ENCODE measurements at regions not wholly inside any gene's neighbourhood (a gene's known extent, or its start where the extent isn't known, plus 50 kb on each side); places are given as distances from the start of the nearest gene placed in this dataset.

- no peak overlapping the region for H3K27ac ChIP-seq (ENCODE audit: low read depth in 1 of 2, low read length in 2 of 2)
- H3K9ac ChIP-seq (ENCODE audit: low read depth in 1 of 2, low read length in 2 of 2), result no peak overlapping the region
- TF ChIP-seq RAD21 (IDR thresholded peaks at IDR 0.05) (no peak), CTCF (IDR thresholded peaks at IDR 0.05; ENCODE audit: low read depth, low read length, missing input control) (no peak), YY1 (IDR thresholded peaks at IDR 0.05) (no peak), ZBTB33 (IDR thresholded peaks at IDR 0.05) (no peak), FOXA1 (IDR thresholded peaks at IDR 0.05) (no peak), GABPA (IDR thresholded peaks at IDR 0.05 in 1 of 2, conservative IDR thresholded peaks at IDR 0.05 in 1 of 2) (no peak), TAF1 (conservative IDR thresholded peaks at IDR 0.05) (no peak)
- TF ChIP-seq, protein P1, sequence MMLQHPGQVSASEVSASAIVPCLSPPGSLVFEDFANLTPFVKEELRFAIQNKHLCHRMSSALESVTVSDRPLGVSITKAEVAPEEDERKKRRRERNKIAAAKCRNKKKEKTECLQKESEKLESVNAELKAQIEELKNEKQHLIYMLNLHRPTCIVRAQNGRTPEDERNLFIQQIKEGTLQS (IDR thresholded peaks at IDR 0.05), result no peak
- 88% methylated on average over 6 of the region's 6 CpGs for WGBS
- no peak for DNase-seq (ENCODE audit: low spot score)
- peaks cover 0 to 5% (median 0%) of the 10 kb centered on the region in 4 donors for H3K27me3 ChIP-seq (ENCODE audit: control insufficient read depth in 4 of 4, insufficient read depth in 4 of 4, low read length in 3 of 4)
- H3K4me1 ChIP-seq (ENCODE audit: control insufficient read depth in 4 of 4, insufficient read depth in 4 of 4, low read length in 3 of 4), result no peaks in the 10 kb centered on the region
- no peaks in the 10 kb centered on the region for H3K9me3 ChIP-seq (ENCODE audit: control insufficient read depth in 4 of 4, low read length in 3 of 4)
- no peak overlapping the region for H3K4me3 ChIP-seq (ENCODE audit: low read depth in 1 of 3, low read length in 3 of 3)
- H3K36me3 ChIP-seq (ENCODE audit: control insufficient read depth in 4 of 4, insufficient read depth in 3 of 4, low read depth in 1 of 4, low read length in 3 of 4), result no peaks in the 10 kb centered on the region
These were observed 221.8 kb downstream of the ADAMTS15 start for GRCh38 chr11:130670200-130670599.

DNA sequence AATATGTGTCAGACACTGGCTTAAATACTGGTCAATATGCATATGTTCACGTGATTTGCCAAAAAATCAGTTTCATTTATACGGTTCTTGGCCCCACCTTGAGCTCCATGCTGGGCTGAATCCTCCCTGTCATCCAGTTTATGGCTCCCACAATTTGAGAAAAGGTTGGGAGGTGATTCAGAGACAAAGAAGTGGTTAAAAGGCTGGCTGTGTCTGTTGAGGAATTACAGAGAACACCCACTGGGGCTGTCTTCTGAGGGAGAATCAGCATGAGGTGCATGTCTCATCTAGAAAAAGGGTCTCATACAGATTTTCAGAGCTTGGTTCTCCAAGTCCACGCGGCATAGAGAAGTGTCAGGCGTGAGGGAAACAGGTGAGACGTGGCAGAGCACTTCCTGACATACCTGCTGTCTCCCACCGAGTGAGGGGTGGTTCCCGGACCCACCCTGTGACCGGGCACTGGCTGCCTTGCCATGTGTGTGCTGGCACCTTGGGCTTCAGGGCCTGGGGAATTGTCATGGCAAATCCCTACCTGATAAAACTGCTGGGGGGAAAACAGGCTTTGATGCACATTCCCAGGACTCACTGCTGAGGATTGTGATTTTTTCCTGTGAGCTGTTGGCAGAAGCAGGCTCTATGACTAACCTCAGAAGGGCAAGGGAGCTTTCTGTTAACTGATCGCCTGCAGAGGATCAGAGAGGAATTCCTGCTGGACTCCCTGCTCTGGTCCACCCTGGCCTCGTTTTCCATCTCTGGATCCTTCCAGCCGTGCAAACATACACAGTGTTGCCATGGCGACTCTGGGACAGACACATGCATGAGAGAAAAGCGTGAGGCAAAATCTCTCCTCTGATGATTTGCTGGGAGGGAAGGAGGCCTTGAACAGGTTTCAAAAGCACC is 223.6 kb downstream of the ADAMTS15 start:
- TF ChIP-seq SP1 (IDR thresholded peaks at IDR 0.05) (no peak), RAD21 (IDR thresholded peaks at IDR 0.05) (peak in 1 of 2 donors; percentile 34)
- no peak overlapping the region for H3K4me3 ChIP-seq (ENCODE audit: low read depth in 1 of 3, low read length in 3 of 3)
- DNase-seq (ENCODE audit: low spot score), result no peak
- 60% methylated on average over 14 of the region's 14 CpGs for WGBS
- no peak overlapping the region for H3K9ac ChIP-seq (ENCODE audit: low read depth in 1 of 2, low read length in 2 of 2)
- no peaks in the 10 kb centered on the region for H3K9me3 ChIP-seq (ENCODE audit: control insufficient read depth in 4 of 4, low read length in 3 of 4)
- no peaks in the 10 kb centered on the region for H3K36me3 ChIP-seq (ENCODE audit: control insufficient read depth in 4 of 4, insufficient read depth in 3 of 4, low read depth in 1 of 4, low read length in 3 of 4)
- peaks cover 0 to 11% (median 0%) of the 10 kb centered on the region in 4 donors for H3K27me3 ChIP-seq (ENCODE audit: control insufficient read depth in 4 of 4, insufficient read depth in 4 of 4, low read length in 3 of 4)
- H3K27ac ChIP-seq (ENCODE audit: low read depth in 1 of 2, low read length in 2 of 2), result no peak overlapping the region
- H3K4me1 ChIP-seq (ENCODE audit: control insufficient read depth in 4 of 4, insufficient read depth in 4 of 4, low read length in 3 of 4), result no peaks in the 10 kb centered on the region

- no peaks in the 10 kb centered on the region for H3K36me3 ChIP-seq (ENCODE audit: control insufficient read depth in 4 of 4, insufficient read depth in 3 of 4, low read depth in 1 of 4, low read length in 3 of 4)
- H3K4me3 ChIP-seq (ENCODE audit: low read depth in 1 of 3, low read length in 3 of 3), result no peak overlapping the region
- WGBS, result 64% methylated on average over 5 of the region's 5 CpGs
- H3K27ac ChIP-seq (ENCODE audit: low read depth in 1 of 2, low read length in 2 of 2), result no peak overlapping the region
- H3K9ac ChIP-seq (ENCODE audit: low read depth in 1 of 2, low read length in 2 of 2), result no peak overlapping the region
- H3K4me1 ChIP-seq (ENCODE audit: control insufficient read depth in 4 of 4, insufficient read depth in 4 of 4, low read length in 3 of 4), result no peaks in the 10 kb centered on the region
- no peak for DNase-seq (ENCODE audit: low spot score)
- H3K9me3 ChIP-seq (ENCODE audit: control insufficient read depth in 4 of 4, low read length in 3 of 4), result no peaks in the 10 kb centered on the region
- peaks cover 0 to 11% (median under 1%) of the 10 kb centered on the region in 4 donors for H3K27me3 ChIP-seq (ENCODE audit: control insufficient read depth in 4 of 4, insufficient read depth in 4 of 4, low read length in 3 of 4)
- TF ChIP-seq, protein P2, sequence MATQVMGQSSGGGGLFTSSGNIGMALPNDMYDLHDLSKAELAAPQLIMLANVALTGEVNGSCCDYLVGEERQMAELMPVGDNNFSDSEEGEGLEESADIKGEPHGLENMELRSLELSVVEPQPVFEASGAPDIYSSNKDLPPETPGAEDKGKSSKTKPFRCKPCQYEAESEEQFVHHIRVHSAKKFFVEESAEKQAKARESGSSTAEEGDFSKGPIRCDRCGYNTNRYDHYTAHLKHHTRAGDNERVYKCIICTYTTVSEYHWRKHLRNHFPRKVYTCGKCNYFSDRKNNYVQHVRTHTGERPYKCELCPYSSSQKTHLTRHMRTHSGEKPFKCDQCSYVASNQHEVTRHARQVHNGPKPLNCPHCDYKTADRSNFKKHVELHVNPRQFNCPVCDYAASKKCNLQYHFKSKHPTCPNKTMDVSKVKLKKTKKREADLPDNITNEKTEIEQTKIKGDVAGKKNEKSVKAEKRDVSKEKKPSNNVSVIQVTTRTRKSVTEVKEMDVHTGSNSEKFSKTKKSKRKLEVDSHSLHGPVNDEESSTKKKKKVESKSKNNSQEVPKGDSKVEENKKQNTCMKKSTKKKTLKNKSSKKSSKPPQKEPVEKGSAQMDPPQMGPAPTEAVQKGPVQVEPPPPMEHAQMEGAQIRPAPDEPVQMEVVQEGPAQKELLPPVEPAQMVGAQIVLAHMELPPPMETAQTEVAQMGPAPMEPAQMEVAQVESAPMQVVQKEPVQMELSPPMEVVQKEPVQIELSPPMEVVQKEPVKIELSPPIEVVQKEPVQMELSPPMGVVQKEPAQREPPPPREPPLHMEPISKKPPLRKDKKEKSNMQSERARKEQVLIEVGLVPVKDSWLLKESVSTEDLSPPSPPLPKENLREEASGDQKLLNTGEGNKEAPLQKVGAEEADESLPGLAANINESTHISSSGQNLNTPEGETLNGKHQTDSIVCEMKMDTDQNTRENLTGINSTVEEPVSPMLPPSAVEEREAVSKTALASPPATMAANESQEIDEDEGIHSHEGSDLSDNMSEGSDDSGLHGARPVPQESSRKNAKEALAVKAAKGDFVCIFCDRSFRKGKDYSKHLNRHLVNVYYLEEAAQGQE (IDR thresholded peaks at IDR 0.05), result no peak
- TF ChIP-seq FOXA1 (IDR thresholded peaks at IDR 0.05) (no peak), NR2F2 (IDR thresholded peaks at IDR 0.05) (no peak), ZBTB33 (IDR thresholded peaks at IDR 0.05) (no peak), MAX (IDR thresholded peaks at IDR 0.05) (no peak), EGR1 (IDR thresholded peaks at IDR 0.05; ENCODE audit: low read depth in 2 of 2) (no peak), HNF4G (IDR thresholded peaks at IDR 0.05) (no peak), FOXA2 (IDR thresholded peaks at IDR 0.05) (no peak), RXRA (IDR thresholded peaks at IDR 0.05) (no peak), YY1 (IDR thresholded peaks at IDR 0.05) (no peak), HNF4A (conservative IDR thresholded peaks at IDR 0.05) (no peak)
These were observed 224.5 kb downstream of the ADAMTS15 start for GRCh38 chr11:130672911-130673310.
